RWPE1 (cell line): ENCODE measurements at regions not wholly inside any gene's neighbourhood (a gene's known extent, or its start where the extent isn't known, plus 50 kb on each side); places are given as distances from the start of the nearest gene placed in this dataset.

Experiments
- CTCF ChIA-PET: fragments of 350-600 bp; sonication (Branson Sonifier 250); formaldehyde crosslinking; extraction: SDS; loops from one replicate; lab custom pipeline; 2021; lab: Yijun Ruan, JAX
- POLR2A ChIA-PET: fragments of 400-600 bp; formaldehyde crosslinking; extraction: SDS; loops from one replicate; lab custom pipeline; 2020; ENCODE audit warnings: antibody characterized with exemption; ENCODE audit not compliant: low non-redundant PET; lab: Yijun Ruan, JAX
- DNase-seq: peaks from one replicate; pipeline ENCODE4 v3.0.0; 2012; ENCODE audit warnings: low spot score
- H3K27ac ChIP-seq: fragments of 450-650 bp; 2 replicates; pipeline ENCODE4 v1.5.1; 2017
- TF ChIP-seq, protein P1 (sequence below): fragments of 450-650 bp; conservative IDR thresholded peaks from 2 replicates; pipeline ENCODE4 v1.5.1; 2017; ENCODE audit warnings: low read depth, mild to moderate bottlenecking

DNA sequence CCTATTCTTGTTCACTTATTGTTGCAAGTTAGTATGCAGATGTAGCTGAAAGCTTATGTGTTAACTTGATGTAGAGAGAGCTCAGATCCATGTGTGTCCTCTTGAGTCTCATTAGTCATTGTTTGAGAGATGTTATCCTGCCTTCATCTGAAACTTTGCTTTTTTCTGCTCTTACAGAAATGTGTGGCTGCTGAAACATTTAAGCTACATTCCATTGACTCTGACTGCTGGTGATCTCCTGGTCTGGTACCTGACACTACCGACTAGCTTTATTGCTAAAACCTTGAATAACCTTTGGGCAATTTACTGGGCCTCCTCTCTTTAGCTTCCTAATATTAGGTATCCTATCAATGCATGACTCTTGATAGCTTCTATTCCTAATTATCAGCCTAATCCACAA is 705.6 kb upstream of the FOXG1 start:
- ChIA-PET CTCF (no interaction called here), POLR2A (no interaction called here)
- DNase-seq, result no peak
- TF ChIP-seq, protein P1, sequence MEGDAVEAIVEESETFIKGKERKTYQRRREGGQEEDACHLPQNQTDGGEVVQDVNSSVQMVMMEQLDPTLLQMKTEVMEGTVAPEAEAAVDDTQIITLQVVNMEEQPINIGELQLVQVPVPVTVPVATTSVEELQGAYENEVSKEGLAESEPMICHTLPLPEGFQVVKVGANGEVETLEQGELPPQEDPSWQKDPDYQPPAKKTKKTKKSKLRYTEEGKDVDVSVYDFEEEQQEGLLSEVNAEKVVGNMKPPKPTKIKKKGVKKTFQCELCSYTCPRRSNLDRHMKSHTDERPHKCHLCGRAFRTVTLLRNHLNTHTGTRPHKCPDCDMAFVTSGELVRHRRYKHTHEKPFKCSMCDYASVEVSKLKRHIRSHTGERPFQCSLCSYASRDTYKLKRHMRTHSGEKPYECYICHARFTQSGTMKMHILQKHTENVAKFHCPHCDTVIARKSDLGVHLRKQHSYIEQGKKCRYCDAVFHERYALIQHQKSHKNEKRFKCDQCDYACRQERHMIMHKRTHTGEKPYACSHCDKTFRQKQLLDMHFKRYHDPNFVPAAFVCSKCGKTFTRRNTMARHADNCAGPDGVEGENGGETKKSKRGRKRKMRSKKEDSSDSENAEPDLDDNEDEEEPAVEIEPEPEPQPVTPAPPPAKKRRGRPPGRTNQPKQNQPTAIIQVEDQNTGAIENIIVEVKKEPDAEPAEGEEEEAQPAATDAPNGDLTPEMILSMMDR, result no peak
- H3K27ac ChIP-seq, result no peak overlapping the region

DNA sequence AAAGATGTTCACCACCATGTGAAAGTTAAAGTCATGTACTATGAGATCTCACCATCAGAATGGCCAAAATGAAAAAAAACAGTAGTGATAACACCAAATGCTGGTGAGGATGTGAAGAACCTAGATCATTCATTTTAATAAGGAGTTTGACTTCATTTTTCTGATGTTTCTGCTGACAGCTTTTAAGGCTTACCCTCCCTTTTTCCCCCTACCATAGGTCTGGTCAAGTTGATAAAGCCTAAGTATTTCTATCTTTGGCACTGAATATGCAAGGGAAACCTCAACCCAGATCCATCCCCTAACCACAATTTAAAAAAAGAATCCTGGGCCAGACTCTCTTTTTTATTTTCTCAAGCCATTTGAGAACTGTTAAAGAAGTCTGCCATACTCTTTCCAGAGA is 689.6 kb upstream of the FOXG1 start:
- ChIA-PET POLR2A (no interaction called here), CTCF (no interaction called here)
- H3K27ac ChIP-seq, result no peak overlapping the region
- TF ChIP-seq, protein P1, result no peak
- no peak for DNase-seq

DNA sequence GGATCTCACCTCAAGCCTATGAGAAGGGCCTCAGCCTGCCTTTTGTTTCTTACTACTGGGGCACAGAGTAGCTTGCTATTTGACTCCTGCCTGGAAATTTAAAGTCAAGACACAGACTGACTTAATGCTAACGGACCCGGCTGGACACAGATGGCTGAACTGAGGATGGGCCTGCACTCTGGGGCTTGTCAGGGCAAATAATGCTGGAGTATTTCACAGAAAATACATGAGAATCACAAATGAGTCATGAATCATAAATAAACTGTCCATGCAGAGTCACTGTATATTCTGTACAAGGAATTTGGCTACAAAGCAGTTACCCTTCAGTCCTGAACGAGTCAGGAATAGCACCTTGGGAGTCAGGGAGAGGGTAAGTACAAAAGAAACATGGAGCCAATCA is 683.2 kb upstream of the FOXG1 start:
- DNase-seq, result peak; percentile 22
- no peak overlapping the region; the same call in 1 of the 2 replicates for H3K27ac ChIP-seq
- TF ChIP-seq, protein P1, result no peak
- ChIA-PET POLR2A (no interaction called here), CTCF (interaction anchor here (0.6 kb wide), 1 partner anchor 20 kb away, joined by 4 read pairs; no protein-coding TSS in a partner anchor)

DNA sequence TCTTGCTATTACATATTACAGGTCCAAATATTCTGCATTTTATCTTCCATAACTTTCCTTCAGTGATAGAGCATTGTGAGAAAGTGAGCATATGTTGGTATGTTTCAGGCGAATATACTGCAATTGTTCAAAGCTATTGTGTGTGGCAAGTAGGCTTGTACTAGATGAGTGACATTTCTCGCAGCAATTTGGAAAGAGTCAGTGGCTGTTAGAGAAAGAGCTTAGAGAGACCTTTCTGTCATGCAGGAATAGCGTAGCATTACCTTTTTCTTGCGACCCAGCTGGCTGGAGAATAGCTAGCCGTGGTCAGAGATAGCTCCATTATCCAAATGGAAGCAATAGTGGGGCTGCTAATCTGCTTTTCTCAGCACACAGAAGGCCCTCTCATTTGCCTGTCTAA is 678.5 kb upstream of the FOXG1 start:
- no peak overlapping the region for H3K27ac ChIP-seq
- no peak for DNase-seq
- ChIA-PET POLR2A (no interaction called here), CTCF (no interaction called here)
- TF ChIP-seq, protein P1, result no peak

DNA sequence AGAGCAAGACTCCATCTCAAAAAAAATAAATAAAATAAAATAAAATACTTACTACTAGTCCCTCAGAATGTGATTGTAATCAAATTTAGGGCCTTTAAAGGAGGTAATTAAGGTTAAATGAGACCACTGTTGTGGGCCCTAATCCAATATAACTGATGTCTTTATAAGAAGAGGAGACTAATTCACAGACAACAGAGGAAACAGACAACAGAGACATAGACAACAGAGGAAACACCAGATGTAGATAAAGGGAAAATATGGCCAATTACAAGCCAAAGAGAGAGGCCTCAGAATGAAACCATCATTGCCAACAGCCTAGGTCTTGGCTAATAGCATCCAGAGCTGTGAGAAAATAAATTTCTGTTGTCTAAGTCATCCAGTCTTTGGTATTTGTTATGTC is 669.0 kb upstream of the FOXG1 start:
- TF ChIP-seq, protein P1, result no peak
- DNase-seq, result no peak
- H3K27ac ChIP-seq, result no peak overlapping the region
- CTCF ChIA-PET, result no interaction called here
- POLR2A ChIA-PET, result no interaction called here

DNA sequence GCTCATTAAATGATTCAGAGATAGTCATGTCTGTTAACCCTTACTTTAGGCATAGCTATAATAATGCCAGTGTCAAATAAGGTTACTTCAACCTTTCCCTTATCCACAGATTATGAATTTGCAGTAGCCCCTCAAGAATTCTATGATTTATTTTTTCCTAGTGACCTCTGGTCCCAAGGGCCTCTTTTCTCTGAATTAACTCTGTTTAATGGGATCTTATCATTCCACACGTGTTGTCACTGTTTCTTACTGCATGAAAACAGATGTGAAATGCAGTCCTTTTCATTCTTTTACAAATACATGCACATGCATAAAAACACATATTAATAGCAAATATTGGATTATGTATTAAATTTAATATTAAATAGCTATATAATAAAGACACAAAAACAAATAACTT is 667.7 kb upstream of the FOXG1 start:
- H3K27ac ChIP-seq, result no peak overlapping the region
- DNase-seq, result no peak
- POLR2A ChIA-PET, result no interaction called here
- TF ChIP-seq, protein P1, result no peak
- CTCF ChIA-PET, result no interaction called here
